ENCODE measurements at regions not wholly inside any gene's neighbourhood (a gene's known extent, or its start where the extent isn't known, plus 50 kb on each side); places are given as distances from the start of the nearest gene placed in this dataset.

DNA sequence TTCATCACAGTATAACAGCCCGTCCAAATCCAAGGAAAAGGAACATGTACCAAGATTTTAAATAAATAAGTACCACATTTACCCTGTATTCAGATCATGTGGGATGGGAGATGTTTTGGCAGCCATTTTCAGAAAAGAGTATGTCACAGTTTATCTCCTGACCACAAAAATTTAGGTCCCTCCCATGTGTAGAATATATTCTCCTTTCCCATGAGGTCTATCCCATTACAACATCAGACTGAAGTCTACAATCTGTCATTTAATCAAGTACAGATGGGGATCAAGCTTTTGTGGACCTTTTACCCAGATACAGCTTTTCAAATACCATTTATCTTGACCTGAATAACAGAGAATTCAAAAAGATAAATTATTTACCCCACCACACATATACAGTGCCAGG is 444.5 kb downstream of the PLOD2 start:
- Histone ChIP-seq H3K36me3 (ENCODE audit: control insufficient read depth in 2 of 2, extremely low read depth in 1 of 2, insufficient read depth in 2 of 2, low read length in 2 of 2) (no peaks in the 10 kb centered on the region), H3K27ac (ENCODE audit: control insufficient read depth, insufficient read depth, low read length) (no peak overlapping the region), H3K4me1 (ENCODE audit: control insufficient read depth, extremely low read depth, insufficient read depth, low read length) (no peaks in the 10 kb centered on the region), H3K4me2 (ENCODE audit: control insufficient read depth, extremely low read depth, insufficient read depth, low read depth, low read length) (no peak overlapping the region), H3K9ac (ENCODE audit: control insufficient read depth, extremely low read depth, insufficient read depth, low read length) (no peak overlapping the region), H3K9me1 (ENCODE audit: control insufficient read depth, extremely low read depth, insufficient read depth, low read length) (no peaks in the 10 kb centered on the region), H3K27me3 (ENCODE audit: control insufficient read depth, extremely low read depth, insufficient read depth, low read length) (no peaks in the 10 kb centered on the region), H2AFZ (ENCODE audit: control insufficient read depth, low read length) (no peak overlapping the region), H4K20me1 (ENCODE audit: control insufficient read depth, extremely low read depth, insufficient read depth, low read length) (no peaks in the 10 kb centered on the region), H3K4me3 (ENCODE audit: control insufficient read depth in 2 of 3, extremely low read depth in 1 of 3, insufficient read depth in 2 of 3, low read depth in 1 of 3, low read length in 3 of 3) (no peak overlapping the region), H3K79me2 (ENCODE audit: control insufficient read depth, insufficient read depth, low read length) (no peaks in the 10 kb centered on the region), H3K9me3 (ENCODE audit: control insufficient read depth, low read depth, low read length) (no peaks in the 10 kb centered on the region)
- TF ChIP-seq CTCF (optimal IDR thresholded peaks at IDR 0.05 in 1 of 3, IDR thresholded peaks at IDR 0.05 in 1 of 3, conservative IDR thresholded peaks at IDR 0.05 in 1 of 3; ENCODE audit: extremely low read depth in 1 of 3, insufficient read depth in 2 of 3, low read length in 3 of 3): no peak
- DNase-seq (ENCODE audit: low read depth, low spot score) (no peak), FAIRE-seq (no peak)
- dilution Hi-C loops (cut with MboI; ENCODE audit: extremely low pct_ligation_motif_present, low sequenced_read_pairs): no loop called here

DNA sequence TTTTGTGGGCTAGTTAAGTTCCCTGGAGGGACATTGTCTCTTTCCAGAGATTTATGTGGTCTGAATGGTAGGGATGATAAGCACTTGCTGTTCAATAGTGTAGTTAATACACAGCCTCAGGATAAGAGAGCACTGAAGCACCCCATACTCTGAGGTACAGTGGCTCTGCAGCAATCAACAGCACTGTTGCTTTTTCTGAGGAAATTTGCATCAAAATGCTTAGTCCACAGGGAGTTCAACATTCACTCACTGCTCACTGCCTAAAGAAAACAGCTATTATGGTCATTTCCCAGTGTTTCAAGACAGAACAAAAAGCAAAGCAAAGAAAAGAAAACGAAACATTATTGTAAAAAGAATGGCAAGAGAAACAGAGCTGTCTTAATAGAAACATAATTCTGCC is 441.9 kb downstream of the PLOD2 start:
- TF ChIP-seq EZH2 (IDR thresholded peaks at IDR 0.05; ENCODE audit: low read length) (no peak), CTCF (optimal IDR thresholded peaks at IDR 0.05 in 1 of 3, IDR thresholded peaks at IDR 0.05 in 1 of 3, conservative IDR thresholded peaks at IDR 0.05 in 1 of 3; ENCODE audit: extremely low read depth in 1 of 3, insufficient read depth in 2 of 3, low read length in 3 of 3) (no peak)
- Histone ChIP-seq H3K9me3 (ENCODE audit: control insufficient read depth, low read depth, low read length) (no peaks in the 10 kb centered on the region), H3K4me1 (ENCODE audit: control insufficient read depth, extremely low read depth, insufficient read depth, low read length) (no peaks in the 10 kb centered on the region), H3K27me3 (ENCODE audit: control insufficient read depth, extremely low read depth, insufficient read depth, low read length) (no peaks in the 10 kb centered on the region), H3K36me3 (ENCODE audit: control insufficient read depth in 2 of 2, extremely low read depth in 1 of 2, insufficient read depth in 2 of 2, low read length in 2 of 2) (no peaks in the 10 kb centered on the region), H4K20me1 (ENCODE audit: control insufficient read depth, extremely low read depth, insufficient read depth, low read length) (no peaks in the 10 kb centered on the region), H3K79me2 (ENCODE audit: control insufficient read depth, insufficient read depth, low read length) (no peaks in the 10 kb centered on the region), H3K27ac (ENCODE audit: control insufficient read depth, insufficient read depth, low read length) (no peak overlapping the region), H2AFZ (ENCODE audit: control insufficient read depth, low read length) (no peak overlapping the region), H3K4me2 (ENCODE audit: control insufficient read depth, extremely low read depth, insufficient read depth, low read depth, low read length) (no peak overlapping the region), H3K9ac (ENCODE audit: control insufficient read depth, extremely low read depth, insufficient read depth, low read length) (no peak overlapping the region), H3K9me1 (ENCODE audit: control insufficient read depth, extremely low read depth, insufficient read depth, low read length) (no peaks in the 10 kb centered on the region), H3K4me3 (ENCODE audit: control insufficient read depth in 2 of 3, extremely low read depth in 1 of 3, insufficient read depth in 2 of 3, low read depth in 1 of 3, low read length in 3 of 3) (no peak overlapping the region)
- no peak for DNase-seq (ENCODE audit: low read depth, low spot score)
- no peak for FAIRE-seq
- dilution Hi-C loops (cut with MboI; ENCODE audit: extremely low pct_ligation_motif_present, low sequenced_read_pairs): no loop called here
